ENCODE measurements at regions not wholly inside any gene's neighbourhood (a gene's known extent, or its start where the extent isn't known, plus 50 kb on each side); places are given as distances from the start of the nearest gene placed in this dataset.

GRCh38 chr3:159604151-159604581 is 384.5 kb upstream of the IL12A start:
- ChIA-PET CTCF (interaction anchor here (1.4 to 1.7 kb wide), 2 partner anchors 200 to 344 kb away, joined by 3 to 5 read pairs; no protein-coding TSS in a partner anchor), POLR2A (no interaction called here)
- no peak for DNase-seq (ENCODE audit: low read depth, low spot score)
- no peak overlapping the region for H3K4me3 ChIP-seq (ENCODE audit: low read depth, low read length)
- TF ChIP-seq CTCF (IDR thresholded peaks at IDR 0.05; ENCODE audit: insufficient read depth, low read length, missing control alignments), result no peak

DNA sequence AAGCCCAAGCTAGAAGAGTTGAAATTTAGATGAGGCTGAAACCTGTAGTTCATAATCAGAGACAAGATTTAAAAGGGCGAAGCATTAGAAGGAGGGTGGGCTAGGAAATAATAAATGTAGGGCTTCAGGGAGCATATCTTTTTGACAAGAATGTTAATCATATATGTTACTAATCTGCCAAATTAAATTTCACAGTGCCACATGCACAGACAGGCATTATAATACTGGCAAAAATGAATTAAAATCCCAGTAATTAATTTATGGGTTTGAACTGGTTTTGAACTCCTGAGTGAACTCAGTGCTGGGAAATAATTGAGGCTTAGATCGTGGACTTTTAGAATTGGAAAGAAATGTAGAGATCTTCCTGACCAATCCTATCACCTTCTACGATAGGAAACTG is 383.5 kb upstream of the IL12A start:
- TF ChIP-seq CTCF (IDR thresholded peaks at IDR 0.05; ENCODE audit: insufficient read depth, low read length, missing control alignments), result no peak
- H3K4me3 ChIP-seq (ENCODE audit: low read depth, low read length), result no peak overlapping the region
- ChIA-PET POLR2A (no interaction called here), CTCF (interaction anchor here (1.2 to 1.8 kb wide), 4 partner anchors 9 to 346 kb away, joined by 3 to 8 read pairs (median 4); no protein-coding TSS in a partner anchor)
- DNase-seq (ENCODE audit: low read depth, low spot score), result no peak

GRCh38 chr3:159605776-159606175 is 382.9 kb upstream of the IL12A start:
- POLR2A ChIA-PET, result no interaction called here
- CTCF ChIA-PET, result interaction anchor here (1.2 to 1.8 kb wide), 4 partner anchors 8 to 346 kb away, joined by 3 to 8 read pairs (median 4); no protein-coding TSS in a partner anchor
- no peak for TF ChIP-seq CTCF (IDR thresholded peaks at IDR 0.05; ENCODE audit: insufficient read depth, low read length, missing control alignments)
- no peak overlapping the region for H3K4me3 ChIP-seq (ENCODE audit: low read depth, low read length)
- DNase-seq (ENCODE audit: low read depth, low spot score), result no peak

- DNase-seq (ENCODE audit: low read depth, low spot score), result no peak
- ChIA-PET POLR2A (no interaction called here), CTCF (interaction anchor here (1.1 to 5.9 kb wide), 5 partner anchors 9 to 221 kb away, joined by 3 to 47 read pairs (median 5); no protein-coding TSS in a partner anchor)
- no peak overlapping the region for H3K4me3 ChIP-seq (ENCODE audit: low read depth, low read length)
- no peak for TF ChIP-seq CTCF (IDR thresholded peaks at IDR 0.05; ENCODE audit: insufficient read depth, low read length, missing control alignments)
Measured at GRCh38 chr3:159607856-159608255, 380.8 kb upstream of the IL12A start.

DNA sequence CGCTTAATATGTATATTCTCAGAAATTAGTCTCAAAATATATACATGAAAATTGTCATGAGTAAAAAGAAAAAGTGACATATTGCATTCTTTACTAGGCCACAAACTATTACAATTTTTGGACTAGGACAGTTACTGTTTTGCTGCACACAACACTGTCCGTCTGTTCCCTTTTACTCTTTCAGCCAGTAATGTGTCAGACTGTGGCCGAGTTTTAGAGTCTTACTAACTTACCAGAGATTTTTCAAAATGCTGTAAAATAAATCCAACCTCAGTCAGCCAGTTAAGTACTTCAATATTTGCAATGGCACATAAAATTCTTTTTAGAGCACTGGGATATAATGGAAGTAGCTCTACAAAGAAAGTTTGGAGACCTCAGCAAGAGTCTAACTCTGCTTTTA is 380.3 kb upstream of the IL12A start:
- CTCF ChIA-PET, result interaction anchor here (1.0 to 5.9 kb wide), 6 partner anchors 8 to 221 kb away, joined by 3 to 47 read pairs (median 4); no protein-coding TSS in a partner anchor
- TF ChIP-seq CTCF (IDR thresholded peaks at IDR 0.05; ENCODE audit: insufficient read depth, low read length, missing control alignments), result no peak
- DNase-seq (ENCODE audit: low read depth, low spot score), result no peak
- POLR2A ChIA-PET, result no interaction called here
- no peak overlapping the region for H3K4me3 ChIP-seq (ENCODE audit: low read depth, low read length)

DNA sequence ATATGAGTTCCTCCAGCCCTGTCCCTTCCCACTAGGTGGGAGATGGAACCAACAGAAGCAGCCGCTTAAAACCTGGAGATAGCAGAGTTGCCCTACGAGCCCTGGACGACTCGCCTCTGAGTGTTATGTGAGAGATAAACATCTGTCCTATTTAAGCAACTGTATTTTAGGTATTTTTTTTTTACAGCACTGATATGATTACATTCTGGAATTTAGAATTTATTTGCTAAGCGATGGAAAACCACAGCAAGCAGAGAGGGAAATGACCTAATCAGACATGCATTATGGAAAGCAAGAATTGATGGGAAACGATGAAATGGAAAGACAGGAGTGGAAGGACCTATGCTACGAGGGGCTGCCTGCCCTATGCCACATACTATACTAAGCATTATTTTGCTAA is 379.0 kb upstream of the IL12A start:
- H3K4me3 ChIP-seq (ENCODE audit: low read depth, low read length), result no peak overlapping the region
- ChIA-PET CTCF (interaction anchor here (1.0 to 5.9 kb wide), 3 partner anchors 9 to 196 kb away, joined by 3 to 47 read pairs (median 12); no protein-coding TSS in a partner anchor), POLR2A (no interaction called here)
- TF ChIP-seq CTCF (IDR thresholded peaks at IDR 0.05; ENCODE audit: insufficient read depth, low read length, missing control alignments), result no peak
- no peak for DNase-seq (ENCODE audit: low read depth, low spot score)

All from AG04449 (cell line).